Spleen (tissue), 7 donors: ENCODE measurements at regions not wholly inside any gene's neighbourhood (a gene's known extent, or its start where the extent isn't known, plus 50 kb on each side); places are given as distances from the start of the nearest gene placed in this dataset.

Experiments used
- CTCF ChIP-seq, 11 experiments: fragments of 200-600 bp in 7 of 11; fragments of 450-650 bp in 4 of 11; sonication (generic) in 4 of 11; IDR thresholded peaks in 8 of 11; conservative IDR thresholded peaks in 3 of 11; 1 replicate in 7 of 11; 2 replicates in 4 of 11; pipeline versions ENCODE4 v1.4.0 to v1.8.0; 2016 to 2021; ENCODE audit warnings: antibody characterized with exemption in 11 of 11, inconsistent platforms in 4 of 11, mild to moderate bottlenecking in 1 of 11
- POLR2A ChIP-seq, 3 donors: fragments of 450-650 bp; IDR thresholded peaks; one replicate each; pipeline ENCODE4 v1.5.1; 2017; ENCODE audit warnings: antibody characterized with exemption in 3 of 3, mild to moderate bottlenecking in 1 of 3
- POLR2AphosphoS5 ChIP-seq, 3 donors: sonication (generic); formaldehyde crosslinking; IDR thresholded peaks; one replicate each; pipeline ENCODE4 v1.5.1; 2017; ENCODE audit warnings: antibody characterized with exemption in 3 of 3
- donor health status: DM: no; HTN: no; CAD: no; lungs with moderate emphysema.
- donor health status: DM: no; HTN: no; CAD: no.
- donor health status: DM: no; HTN: no; CAD: no.

- TF ChIP-seq CTCF (IDR thresholded peaks at IDR 0.05 in 8 of 11, conservative IDR thresholded peaks at IDR 0.05 in 3 of 11) (no peak), POLR2AphosphoS5 (IDR thresholded peaks at IDR 0.05) (peak in 1 of 3 donors; percentile 31), POLR2A (IDR thresholded peaks at IDR 0.05) (no peak)
These were observed 53.9 kb upstream of the ITGA11 start for GRCh38 chr15:68485721-68486360.
